GM12872 (cell line): ENCODE measurements at regions not wholly inside any gene's neighbourhood (a gene's known extent, or its start where the extent isn't known, plus 50 kb on each side); places are given as distances from the start of the nearest gene placed in this dataset.

Experiments
- CTCF ChIP-seq: IDR thresholded peaks from 3 replicates; pipeline ENCODE4 v1.5.1; 2011; ENCODE audit warnings: low read depth, mild to moderate bottlenecking, low read length, moderate library complexity; ENCODE audit not compliant: insufficient read depth

- TF ChIP-seq CTCF: no peak
These were observed 1284.1 kb upstream of the NXPH2 start for GRCh38 chr2:140064243-140064642.

GRCh38 chr2:140063356-140063755, 1283.2 kb upstream of the NXPH2 start:
- no peak for TF ChIP-seq CTCF

GRCh38 chr2:140061240-140061639, 1281.0 kb upstream of the NXPH2 start:
- TF ChIP-seq CTCF: no peak

GRCh38 chr2:140057928-140058327, 1277.7 kb upstream of the NXPH2 start:
- no peak for TF ChIP-seq CTCF

- TF ChIP-seq CTCF: no peak
These were observed 1261.6 kb upstream of the NXPH2 start for GRCh38 chr2:140041811-140042210.

GRCh38 chr2:140041239-140041638, 1261.0 kb upstream of the NXPH2 start:
- TF ChIP-seq CTCF: no peak

GRCh38 chr2:140033638-140034037, 1253.4 kb upstream of the NXPH2 start:
- no peak for TF ChIP-seq CTCF

- no peak for TF ChIP-seq CTCF
These were observed 1247.8 kb upstream of the NXPH2 start for GRCh38 chr2:140027966-140028365.
